ENCODE measurements at regions not wholly inside any gene's neighbourhood (a gene's known extent, or its start where the extent isn't known, plus 50 kb on each side); places are given as distances from the start of the nearest gene placed in this dataset.

GRCh38 chr14:97107760-97108159 lies 310.6 kb downstream of the VRK1 start:
- dilution Hi-C loops (cut with MboI; ENCODE audit: extremely low pct_ligation_motif_present, low sequenced_read_pairs) (no loop called here), intact Hi-C loops (cut with micrococcal nuclease) (no loop called here)
- ChIA-PET CTCF (no interaction called here), POLR2A (no interaction called here)
- no peaks in the 10 kb centered on the region for H3K36me3 ChIP-seq (ENCODE audit: control insufficient read depth in 2 of 2, extremely low read depth in 1 of 2, insufficient read depth in 2 of 2, low read length in 2 of 2)
- H3K79me2 ChIP-seq (ENCODE audit: control insufficient read depth, insufficient read depth, low read length) = no peaks in the 10 kb centered on the region
- no TSS peak for BruUV-seq (replicated peaks)
- FAIRE-seq = no peak
- H3K27ac ChIP-seq (ENCODE audit: insufficient read depth, low read depth, low read length) = no peak overlapping the region
- H3K4me1 ChIP-seq (ENCODE audit: control insufficient read depth, extremely low read depth, insufficient read depth, low read length) = no peaks in the 10 kb centered on the region
- no peaks in the 10 kb centered on the region for H3K9me1 ChIP-seq (replicated peaks; ENCODE audit: control insufficient read depth, extremely low read depth, insufficient read depth, low read length)
- DNase-seq (ENCODE audit: low read depth, low spot score) = no peak
- H3K4me2 ChIP-seq (ENCODE audit: insufficient read depth, low read length) = no peak overlapping the region
- no peaks in the 10 kb centered on the region for H3K27me3 ChIP-seq (ENCODE audit: control insufficient read depth in 2 of 2, insufficient read depth in 2 of 2, low read length in 2 of 2)
- no peak overlapping the region for H2AFZ ChIP-seq (ENCODE audit: low read depth, low read length)
- no peak overlapping the region for H3K4me3 ChIP-seq (replicated peaks in 1 of 3; ENCODE audit: insufficient read depth in 1 of 3, low read depth in 1 of 3, low read length in 3 of 3)
- H3K9me3 ChIP-seq (replicated peaks; ENCODE audit: control insufficient read depth, insufficient read depth, low read length) = peaks cover 10% of the 10 kb centered on the region
- H3K9ac ChIP-seq (replicated peaks; ENCODE audit: extremely low read depth, insufficient read depth, low read length) = no peak overlapping the region
- TF ChIP-seq JUN (IDR thresholded peaks at IDR 0.05; ENCODE audit: borderline replicate concordance, insufficient read depth, insufficient read length, low read depth) (no peak), POLR2AphosphoS5 (IDR thresholded peaks at IDR 0.05; ENCODE audit: insufficient read depth, low read depth, low read length) (no peak), GATA2 (IDR thresholded peaks at IDR 0.05; ENCODE audit: insufficient read depth, insufficient read length, low read depth, low read length) (no peak), FOS (IDR thresholded peaks at IDR 0.05; ENCODE audit: borderline replicate concordance, insufficient read depth, low read length) (no peak), MYC (IDR thresholded peaks at IDR 0.05; ENCODE audit: low read depth, low read length) (no peak), MAX (IDR thresholded peaks at IDR 0.05; ENCODE audit: insufficient read depth, insufficient read length) (no peak), EZH2 (IDR thresholded peaks at IDR 0.05; ENCODE audit: borderline replicate concordance, low read depth, low read length, severe bottlenecking) (no peak)
- TF ChIP-seq, protein P1, sequence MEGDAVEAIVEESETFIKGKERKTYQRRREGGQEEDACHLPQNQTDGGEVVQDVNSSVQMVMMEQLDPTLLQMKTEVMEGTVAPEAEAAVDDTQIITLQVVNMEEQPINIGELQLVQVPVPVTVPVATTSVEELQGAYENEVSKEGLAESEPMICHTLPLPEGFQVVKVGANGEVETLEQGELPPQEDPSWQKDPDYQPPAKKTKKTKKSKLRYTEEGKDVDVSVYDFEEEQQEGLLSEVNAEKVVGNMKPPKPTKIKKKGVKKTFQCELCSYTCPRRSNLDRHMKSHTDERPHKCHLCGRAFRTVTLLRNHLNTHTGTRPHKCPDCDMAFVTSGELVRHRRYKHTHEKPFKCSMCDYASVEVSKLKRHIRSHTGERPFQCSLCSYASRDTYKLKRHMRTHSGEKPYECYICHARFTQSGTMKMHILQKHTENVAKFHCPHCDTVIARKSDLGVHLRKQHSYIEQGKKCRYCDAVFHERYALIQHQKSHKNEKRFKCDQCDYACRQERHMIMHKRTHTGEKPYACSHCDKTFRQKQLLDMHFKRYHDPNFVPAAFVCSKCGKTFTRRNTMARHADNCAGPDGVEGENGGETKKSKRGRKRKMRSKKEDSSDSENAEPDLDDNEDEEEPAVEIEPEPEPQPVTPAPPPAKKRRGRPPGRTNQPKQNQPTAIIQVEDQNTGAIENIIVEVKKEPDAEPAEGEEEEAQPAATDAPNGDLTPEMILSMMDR (IDR thresholded peaks at IDR 0.05; ENCODE audit: extremely low read depth in 1 of 2, insufficient read depth in 1 of 2, low read depth in 1 of 2, low read length in 2 of 2) = no peak
- H4K20me1 ChIP-seq (replicated peaks; ENCODE audit: control insufficient read depth, extremely low read depth, insufficient read depth, low read length) = no peaks in the 10 kb centered on the region
